Upper lobe of left lung (tissue), 4 donors: ENCODE measurements at regions not wholly inside any gene's neighbourhood (a gene's known extent, or its start where the extent isn't known, plus 50 kb on each side); places are given as distances from the start of the nearest gene placed in this dataset.
"Not testable (repeated sequence)": the region's sequence is repeated elsewhere in the genome, so short reads cannot be mapped to it uniquely, and the experiment has no call there.

Source experiments
- EP300 ChIP-seq, 4 donors: sonication (generic); formaldehyde crosslinking; IDR thresholded peaks; one replicate each; pipeline ENCODE4 v1.5.1; 2017; ENCODE audit warnings: antibody characterized with exemption in 4 of 4, control low read depth in 2 of 4
- POLR2AphosphoS5 ChIP-seq, 2 donors: sonication (generic); formaldehyde crosslinking; IDR thresholded peaks; one replicate each; pipeline ENCODE4 v1.5.1; 2017; ENCODE audit warnings: antibody characterized with exemption in 2 of 2
- TF ChIP-seq, protein P1 (sequence below), 6 experiments: fragments of 450-650 bp in 4 of 6; fragments of 200-600 bp in 2 of 6; sonication (generic) in 2 of 6; IDR thresholded peaks; one replicate each; pipeline ENCODE4 v1.5.1; 2016 to 2019; ENCODE audit warnings: antibody characterized with exemption in 6 of 6

DNA sequence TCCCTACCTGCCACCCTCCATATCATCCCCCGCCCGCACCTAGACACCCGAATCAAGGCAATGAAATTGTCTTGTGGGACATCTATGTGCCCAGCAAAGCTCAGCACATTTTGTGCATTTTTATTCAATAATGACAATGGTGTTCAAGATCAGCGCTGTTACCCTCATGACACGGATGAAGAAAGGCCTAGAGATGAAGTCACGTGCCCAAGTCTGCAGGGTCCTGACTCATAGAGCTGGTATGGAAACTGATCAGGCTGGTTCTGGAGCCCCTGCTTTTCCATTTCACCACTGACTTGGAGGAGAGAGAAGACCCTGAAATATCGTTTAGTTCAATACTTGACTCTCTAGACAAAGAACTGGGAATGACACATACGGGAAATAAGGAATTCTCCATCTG is 136.2 kb downstream of the KLRB1 start:
- TF ChIP-seq, protein P1, sequence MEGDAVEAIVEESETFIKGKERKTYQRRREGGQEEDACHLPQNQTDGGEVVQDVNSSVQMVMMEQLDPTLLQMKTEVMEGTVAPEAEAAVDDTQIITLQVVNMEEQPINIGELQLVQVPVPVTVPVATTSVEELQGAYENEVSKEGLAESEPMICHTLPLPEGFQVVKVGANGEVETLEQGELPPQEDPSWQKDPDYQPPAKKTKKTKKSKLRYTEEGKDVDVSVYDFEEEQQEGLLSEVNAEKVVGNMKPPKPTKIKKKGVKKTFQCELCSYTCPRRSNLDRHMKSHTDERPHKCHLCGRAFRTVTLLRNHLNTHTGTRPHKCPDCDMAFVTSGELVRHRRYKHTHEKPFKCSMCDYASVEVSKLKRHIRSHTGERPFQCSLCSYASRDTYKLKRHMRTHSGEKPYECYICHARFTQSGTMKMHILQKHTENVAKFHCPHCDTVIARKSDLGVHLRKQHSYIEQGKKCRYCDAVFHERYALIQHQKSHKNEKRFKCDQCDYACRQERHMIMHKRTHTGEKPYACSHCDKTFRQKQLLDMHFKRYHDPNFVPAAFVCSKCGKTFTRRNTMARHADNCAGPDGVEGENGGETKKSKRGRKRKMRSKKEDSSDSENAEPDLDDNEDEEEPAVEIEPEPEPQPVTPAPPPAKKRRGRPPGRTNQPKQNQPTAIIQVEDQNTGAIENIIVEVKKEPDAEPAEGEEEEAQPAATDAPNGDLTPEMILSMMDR (IDR thresholded peaks at IDR 0.05) = not testable (repeated sequence)
- TF ChIP-seq EP300, POLR2AphosphoS5 (IDR thresholded peaks at IDR 0.05): not testable (repeated sequence)
